ENCODE measurements at regions not wholly inside any gene's neighbourhood (a gene's known extent, or its start where the extent isn't known, plus 50 kb on each side); places are given as distances from the start of the nearest gene placed in this dataset.

GRCh38 chr11:69232821-69233743 lies 60.9 kb upstream of the MYEOV start:
- ATAC-seq (ENCODE audit: low FRiP score) (no peak), DNase-seq (ENCODE audit: low spot score) (no peak)
- no peak for TF ChIP-seq CTCF (IDR thresholded peaks at IDR 0.05)

- DNase-seq (ENCODE audit: low spot score) (no peak), ATAC-seq (ENCODE audit: low FRiP score) (no peak)
- TF ChIP-seq CTCF (IDR thresholded peaks at IDR 0.05) = no peak
Measured at GRCh38 chr11:69233744-69234570, 60.0 kb upstream of the MYEOV start.

- ATAC-seq (ENCODE audit: low FRiP score) (no peak), DNase-seq (ENCODE audit: low spot score) (no peak)
- TF ChIP-seq CTCF (IDR thresholded peaks at IDR 0.05) = no peak
Measured at GRCh38 chr11:69234740-69235710, 58.9 kb upstream of the MYEOV start.

- DNase-seq (ENCODE audit: low spot score) (no peak), ATAC-seq (ENCODE audit: low FRiP score) (no peak)
- no peak for TF ChIP-seq CTCF (IDR thresholded peaks at IDR 0.05)
Measured at GRCh38 chr11:69238573-69239351, 55.2 kb upstream of the MYEOV start.

- no peak for TF ChIP-seq CTCF (IDR thresholded peaks at IDR 0.05)
- DNase-seq (ENCODE audit: low spot score) = no peak
- no peak for ATAC-seq (ENCODE audit: low FRiP score)
Measured at GRCh38 chr11:69239641-69240040, 54.3 kb upstream of the MYEOV start.
